ENCODE measurements at regions not wholly inside any gene's neighbourhood (a gene's known extent, or its start where the extent isn't known, plus 50 kb on each side); places are given as distances from the start of the nearest gene placed in this dataset.

DNA sequence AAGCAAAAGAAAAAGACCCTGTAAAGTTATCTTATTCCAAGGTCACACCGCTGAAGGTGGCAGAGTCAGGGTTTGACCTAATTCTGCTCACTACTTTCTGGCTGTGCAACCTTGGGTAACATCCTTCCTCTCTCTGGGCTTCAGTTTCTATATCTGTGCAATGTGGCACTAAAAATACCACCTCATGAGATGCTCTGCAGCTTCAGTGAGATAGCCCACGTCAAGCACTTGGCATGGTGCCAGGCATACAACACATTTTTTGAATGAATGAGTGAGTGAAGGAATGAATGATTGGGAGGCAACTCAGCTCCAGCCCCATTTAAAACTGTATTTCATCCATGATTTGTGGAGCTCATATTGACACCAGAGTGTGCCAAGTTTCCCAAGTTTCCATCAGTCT, 62.3 kb downstream of the FOXI1 start:
- H3K4me3 Mint-ChIP-seq (ENCODE audit: unreplicated experiment), result no peak overlapping the region
- Histone ChIP-seq H3K36me3 (ENCODE audit: insufficient read depth, low read length) (no peaks in the 10 kb centered on the region), H3K27me3 (ENCODE audit: insufficient read depth, low read length) (no peaks in the 10 kb centered on the region), H3K9me3 (ENCODE audit: insufficient read depth, low read depth, low read length) (no peaks in the 10 kb centered on the region), H3K9ac (ENCODE audit: low read length) (no peak overlapping the region), H3K4me1 (ENCODE audit: insufficient read depth, low read length) (no peaks in the 10 kb centered on the region), H3K79me2 (ENCODE audit: insufficient read depth, low read length) (no peaks in the 10 kb centered on the region), H4K20me1 (ENCODE audit: insufficient read depth, low read length) (no peaks in the 10 kb centered on the region), H3K4me2 (ENCODE audit: low read length) (no peak overlapping the region), H3K27ac (ENCODE audit: low read depth, low read length) (no peak overlapping the region), H3K4me3 (ENCODE audit: insufficient read depth, low read depth, low read length) (no peak overlapping the region), H2AFZ (ENCODE audit: low read depth, low read length) (no peak overlapping the region)
- FAIRE-seq, result no peak
- no peak for DNase-seq (ENCODE audit: low read depth)
- no peaks in the 10 kb centered on the region for H3K9me3 Mint-ChIP-seq (ENCODE audit: unreplicated experiment)
- H3K27ac Mint-ChIP-seq (ENCODE audit: unreplicated experiment), result no peak overlapping the region
- H3K36me3 Mint-ChIP-seq (ENCODE audit: low read depth, unreplicated experiment), result no peaks in the 10 kb centered on the region
- no peaks in the 10 kb centered on the region for H3K4me1 Mint-ChIP-seq (ENCODE audit: low read depth, unreplicated experiment)
- no peak for TF ChIP-seq EZH2 (IDR thresholded peaks at IDR 0.05; ENCODE audit: insufficient read depth, low read length)
- TF ChIP-seq CTCF (IDR thresholded peaks at IDR 0.05; ENCODE audit: insufficient read depth, low read depth, low read length), result no peak
- peaks cover 55% of the 10 kb centered on the region for H3K27me3 Mint-ChIP-seq (ENCODE audit: low read depth, unreplicated experiment)

DNA sequence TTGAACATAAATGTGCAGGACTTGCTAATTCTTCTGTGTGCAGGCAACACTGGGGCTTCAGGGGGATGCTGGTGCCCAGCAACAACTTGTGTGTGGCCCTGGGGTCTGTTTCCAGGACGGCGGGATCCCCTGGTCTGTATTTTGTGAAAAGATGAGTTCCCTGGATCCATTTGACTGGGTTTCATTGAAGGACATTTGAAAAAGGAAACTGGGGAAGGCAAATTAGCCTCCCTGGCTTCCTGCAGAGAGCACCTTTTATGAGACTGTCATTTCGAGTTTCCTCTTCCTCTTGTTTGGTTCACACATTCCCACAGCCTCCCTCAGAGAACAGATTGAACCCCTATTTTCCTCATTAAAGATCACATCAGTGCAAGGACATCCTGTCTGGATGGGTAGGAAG, 63.1 kb downstream of the FOXI1 start:
- H3K9me3 ChIP-seq (ENCODE audit: insufficient read depth, low read depth, low read length), result no peaks in the 10 kb centered on the region
- no peaks in the 10 kb centered on the region for H3K9me3 Mint-ChIP-seq (ENCODE audit: unreplicated experiment)
- H3K27ac ChIP-seq (ENCODE audit: low read depth, low read length), result no peak overlapping the region
- no peak for FAIRE-seq
- DNase-seq (ENCODE audit: low read depth), result no peak
- no peak overlapping the region for H3K4me2 ChIP-seq (ENCODE audit: low read length)
- peaks cover 53% of the 10 kb centered on the region for H3K27me3 Mint-ChIP-seq (ENCODE audit: low read depth, unreplicated experiment)
- H3K27me3 ChIP-seq (ENCODE audit: insufficient read depth, low read length), result no peaks in the 10 kb centered on the region
- H3K4me3 Mint-ChIP-seq (ENCODE audit: unreplicated experiment), result no peak overlapping the region
- H3K4me1 ChIP-seq (ENCODE audit: insufficient read depth, low read length), result no peaks in the 10 kb centered on the region
- no peaks in the 10 kb centered on the region for H3K36me3 ChIP-seq (ENCODE audit: insufficient read depth, low read length)
- no peak overlapping the region for H2AFZ ChIP-seq (ENCODE audit: low read depth, low read length)
- H3K4me3 ChIP-seq (ENCODE audit: insufficient read depth, low read depth, low read length), result no peak overlapping the region
- no peak for TF ChIP-seq CTCF (IDR thresholded peaks at IDR 0.05; ENCODE audit: insufficient read depth, low read depth, low read length)
- TF ChIP-seq EZH2 (IDR thresholded peaks at IDR 0.05; ENCODE audit: insufficient read depth, low read length), result no peak
- no peak overlapping the region for H3K9ac ChIP-seq (ENCODE audit: low read length)
- H3K4me1 Mint-ChIP-seq (ENCODE audit: low read depth, unreplicated experiment), result no peaks in the 10 kb centered on the region
- H3K36me3 Mint-ChIP-seq (ENCODE audit: low read depth, unreplicated experiment), result no peaks in the 10 kb centered on the region
- no peaks in the 10 kb centered on the region for H3K79me2 ChIP-seq (ENCODE audit: insufficient read depth, low read length)
- H3K27ac Mint-ChIP-seq (ENCODE audit: unreplicated experiment), result no peak overlapping the region
- no peaks in the 10 kb centered on the region for H4K20me1 ChIP-seq (ENCODE audit: insufficient read depth, low read length)

DNA sequence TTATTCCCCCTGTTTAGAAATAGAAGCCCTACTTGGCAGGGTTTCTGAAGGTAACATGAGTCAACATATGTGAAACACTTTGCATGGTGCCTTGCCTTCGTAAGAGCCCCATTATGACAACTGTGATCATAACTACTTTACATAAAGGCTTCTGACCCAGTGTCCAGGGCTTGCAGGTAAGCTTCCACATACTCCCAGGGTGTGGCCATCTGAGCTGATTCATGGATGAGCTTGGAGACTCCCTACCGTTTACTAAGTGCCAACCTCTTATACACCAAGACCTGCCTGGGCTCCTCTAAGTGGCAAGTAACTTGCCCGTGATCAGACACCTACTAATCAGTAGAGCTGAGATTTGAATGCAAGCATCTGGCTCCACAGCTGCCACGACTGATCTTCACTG, 62.8 kb upstream of the C5orf58 start:
- H3K79me2 ChIP-seq (ENCODE audit: insufficient read depth, low read length), result no peaks in the 10 kb centered on the region
- Mint-ChIP-seq H3K4me1 (ENCODE audit: low read depth, unreplicated experiment) (no peaks in the 10 kb centered on the region), H3K9me3 (ENCODE audit: unreplicated experiment) (no peaks in the 10 kb centered on the region), H3K27me3 (ENCODE audit: low read depth, unreplicated experiment) (peaks cover 56% of the 10 kb centered on the region), H3K36me3 (ENCODE audit: low read depth, unreplicated experiment) (no peaks in the 10 kb centered on the region), H3K4me3 (ENCODE audit: unreplicated experiment) (no peak overlapping the region), H3K27ac (ENCODE audit: unreplicated experiment) (no peak overlapping the region)
- no peak overlapping the region for H3K27ac ChIP-seq (ENCODE audit: low read depth, low read length)
- no peak overlapping the region for H2AFZ ChIP-seq (ENCODE audit: low read depth, low read length)
- no peak for TF ChIP-seq CTCF (IDR thresholded peaks at IDR 0.05; ENCODE audit: insufficient read depth, low read depth, low read length)
- no peak for TF ChIP-seq EZH2 (IDR thresholded peaks at IDR 0.05; ENCODE audit: insufficient read depth, low read length)
- H3K4me1 ChIP-seq (ENCODE audit: insufficient read depth, low read length), result no peaks in the 10 kb centered on the region
- H3K27me3 ChIP-seq (ENCODE audit: insufficient read depth, low read length), result no peaks in the 10 kb centered on the region
- no peaks in the 10 kb centered on the region for H3K36me3 ChIP-seq (ENCODE audit: insufficient read depth, low read length)
- FAIRE-seq (no peak), DNase-seq (ENCODE audit: low read depth) (no peak)
- no peak overlapping the region for H3K4me3 ChIP-seq (ENCODE audit: insufficient read depth, low read depth, low read length)
- H3K9me3 ChIP-seq (ENCODE audit: insufficient read depth, low read depth, low read length), result no peaks in the 10 kb centered on the region
- H3K9ac ChIP-seq (ENCODE audit: low read length), result no peak overlapping the region
- no peaks in the 10 kb centered on the region for H4K20me1 ChIP-seq (ENCODE audit: insufficient read depth, low read length)
- H3K4me2 ChIP-seq (ENCODE audit: low read length), result no peak overlapping the region

Data from astrocyte (in vitro differentiated cells and primary cell).